ENCODE measurements at regions not wholly inside any gene's neighbourhood (a gene's known extent, or its start where the extent isn't known, plus 50 kb on each side); places are given as distances from the start of the nearest gene placed in this dataset.

- TF ChIP-seq CTCF (IDR thresholded peaks at IDR 0.05) = no peak
- TF ChIP-seq ZFX (IDR thresholded peaks at IDR 0.05; ENCODE audit: borderline replicate concordance) = no peak
Observed at GRCh38 chr5:3704661-3705060, 109.0 kb downstream of the IRX1 start.

Data from 22Rv1 (cell line).